Choroid plexus epithelial cell (primary cell): ENCODE measurements at regions not wholly inside any gene's neighbourhood (a gene's known extent, or its start where the extent isn't known, plus 50 kb on each side); places are given as distances from the start of the nearest gene placed in this dataset.

Source experiments
- DNase-seq: peaks from one replicate; pipeline ENCODE4 v3.0.0-alpha.2; 2010; ENCODE audit warnings: low read depth
- H3K4me3 ChIP-seq: 2 replicates; pipeline ENCODE4 v1.5.1; 2011; ENCODE audit warnings: low read depth, mild to moderate bottlenecking, control low read depth, low read length, moderate library complexity
- TF ChIP-seq, protein P1 (sequence below): conservative IDR thresholded peaks from 2 replicates; pipeline ENCODE4 v1.5.1; 2011; ENCODE audit warnings: low read depth, mild to moderate bottlenecking, control low read depth, inconsistent platforms, low read length, moderate library complexity

DNA sequence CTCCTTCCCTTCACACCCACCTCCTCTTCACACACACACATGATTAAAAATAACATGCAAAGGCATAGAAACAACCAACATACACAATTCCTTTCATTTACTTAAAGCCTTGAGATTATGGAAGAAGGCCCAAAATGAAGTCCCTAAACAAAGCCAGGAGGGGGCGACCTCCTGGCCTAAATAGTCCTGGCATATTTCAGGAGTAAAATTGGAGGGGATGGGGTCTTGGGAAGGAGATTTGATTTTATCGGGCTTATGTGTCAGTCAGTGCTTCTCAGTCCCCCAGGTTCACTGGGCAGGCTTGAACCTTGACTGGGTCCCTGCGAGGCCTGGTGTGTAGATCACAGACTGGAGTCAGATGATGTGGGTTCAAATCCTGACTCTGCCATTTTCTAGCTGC, 266.4 kb downstream of the SAMD5 start:
- peak; percentile 16 for DNase-seq
- TF ChIP-seq, protein P1, sequence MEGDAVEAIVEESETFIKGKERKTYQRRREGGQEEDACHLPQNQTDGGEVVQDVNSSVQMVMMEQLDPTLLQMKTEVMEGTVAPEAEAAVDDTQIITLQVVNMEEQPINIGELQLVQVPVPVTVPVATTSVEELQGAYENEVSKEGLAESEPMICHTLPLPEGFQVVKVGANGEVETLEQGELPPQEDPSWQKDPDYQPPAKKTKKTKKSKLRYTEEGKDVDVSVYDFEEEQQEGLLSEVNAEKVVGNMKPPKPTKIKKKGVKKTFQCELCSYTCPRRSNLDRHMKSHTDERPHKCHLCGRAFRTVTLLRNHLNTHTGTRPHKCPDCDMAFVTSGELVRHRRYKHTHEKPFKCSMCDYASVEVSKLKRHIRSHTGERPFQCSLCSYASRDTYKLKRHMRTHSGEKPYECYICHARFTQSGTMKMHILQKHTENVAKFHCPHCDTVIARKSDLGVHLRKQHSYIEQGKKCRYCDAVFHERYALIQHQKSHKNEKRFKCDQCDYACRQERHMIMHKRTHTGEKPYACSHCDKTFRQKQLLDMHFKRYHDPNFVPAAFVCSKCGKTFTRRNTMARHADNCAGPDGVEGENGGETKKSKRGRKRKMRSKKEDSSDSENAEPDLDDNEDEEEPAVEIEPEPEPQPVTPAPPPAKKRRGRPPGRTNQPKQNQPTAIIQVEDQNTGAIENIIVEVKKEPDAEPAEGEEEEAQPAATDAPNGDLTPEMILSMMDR: peak; percentile 43
- no peak overlapping the region for H3K4me3 ChIP-seq

GRCh38 chr6:147776631-147777213, 268.2 kb downstream of the SAMD5 start:
- no peak overlapping the region for H3K4me3 ChIP-seq
- no peak for DNase-seq
- TF ChIP-seq, protein P1: no peak

DNA sequence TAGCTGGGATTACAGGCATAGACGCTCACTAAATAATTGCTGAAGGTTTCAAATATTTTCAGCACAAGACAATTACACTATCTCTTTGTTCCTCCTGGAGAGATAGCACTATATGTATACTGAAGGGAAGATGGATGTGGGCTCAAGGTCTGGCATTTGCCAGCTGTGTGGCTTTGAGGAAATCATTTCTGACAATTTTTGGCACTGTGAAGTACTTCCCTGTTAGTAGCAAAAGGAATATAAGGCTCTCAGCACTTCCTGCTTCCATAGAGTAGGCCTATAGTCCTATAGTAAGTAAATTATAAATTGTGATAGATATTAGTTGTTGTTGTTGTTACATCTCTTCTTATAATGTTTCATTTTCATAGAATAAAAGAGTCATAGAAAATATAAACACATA, 271.1 kb downstream of the SAMD5 start:
- TF ChIP-seq, protein P1: no peak
- DNase-seq: no peak
- H3K4me3 ChIP-seq: no peak overlapping the region

- TF ChIP-seq, protein P1: no peak
- peak; percentile 38 for DNase-seq
- no peak overlapping the region for H3K4me3 ChIP-seq
Observed at GRCh38 chr6:147782302-147782701, 273.8 kb downstream of the SAMD5 start.

DNA sequence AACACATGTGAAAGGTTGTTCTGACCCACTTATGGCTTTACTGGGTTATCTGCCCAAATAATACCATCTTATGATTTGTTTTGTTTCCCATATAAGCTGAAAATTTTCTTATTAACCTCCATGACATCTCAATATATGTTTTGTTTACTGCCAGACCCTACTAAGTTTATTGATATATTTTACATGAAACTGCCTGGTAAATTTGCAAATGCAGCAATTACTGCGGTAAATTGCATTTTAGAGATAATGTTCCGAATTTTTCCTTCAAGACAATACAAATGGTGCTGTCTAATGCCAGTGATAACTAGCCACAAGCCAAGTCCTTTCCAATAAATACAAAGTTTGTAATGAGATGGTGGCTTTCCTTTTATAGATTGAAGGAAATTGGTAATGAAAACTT, 275.9 kb downstream of the SAMD5 start:
- TF ChIP-seq, protein P1: no peak
- no peak for DNase-seq
- H3K4me3 ChIP-seq: no peak overlapping the region

DNA sequence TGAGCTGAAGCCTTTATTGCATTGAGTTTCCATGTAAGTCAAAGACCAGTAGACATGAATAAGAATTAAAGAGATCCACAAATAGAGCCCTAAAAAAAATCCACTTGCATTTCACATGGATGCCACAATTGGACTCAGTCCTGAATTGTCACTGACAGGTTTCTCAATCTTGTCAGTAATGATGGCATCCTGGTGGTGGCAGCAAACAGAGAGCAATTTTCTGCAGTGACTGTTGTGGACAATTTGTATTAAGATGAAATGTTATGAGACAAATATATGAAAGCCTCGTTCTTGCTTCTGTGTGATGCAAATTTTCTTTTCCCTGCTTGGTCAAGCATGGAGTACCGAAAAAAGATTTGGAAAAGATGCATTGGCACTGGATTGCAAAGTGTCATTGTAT, 278.9 kb downstream of the SAMD5 start:
- H3K4me3 ChIP-seq: no peak overlapping the region
- TF ChIP-seq, protein P1: no peak
- no peak for DNase-seq

DNA sequence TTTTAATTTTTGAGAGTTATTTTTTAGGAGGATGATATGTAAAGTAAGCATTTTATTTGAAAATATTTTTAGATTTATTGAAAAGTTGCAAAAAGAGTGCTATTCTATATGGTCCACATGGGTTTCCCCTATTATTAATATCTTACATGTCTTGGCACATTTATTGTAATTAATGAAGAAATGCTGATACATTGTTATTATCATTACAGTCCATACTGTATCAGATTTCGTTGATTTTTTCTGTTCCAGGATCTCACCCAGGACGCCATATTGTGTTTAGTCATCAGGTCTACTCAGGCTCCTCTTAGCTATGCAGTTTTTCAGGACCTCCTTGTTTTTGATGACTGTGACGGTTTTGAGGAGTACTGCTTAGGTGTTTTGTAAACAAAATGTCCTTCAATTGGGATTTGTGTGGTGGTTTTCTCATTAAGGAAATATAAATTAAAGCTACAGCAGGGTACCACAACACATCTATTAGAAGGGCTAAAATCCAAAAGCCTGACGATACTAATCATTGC, 281.0 kb downstream of the SAMD5 start:
- DNase-seq: no peak
- TF ChIP-seq, protein P1: no peak

More for the DNA sequence above, 281.0 kb downstream of the SAMD5 start:
- no peak overlapping the region for H3K4me3 ChIP-seq
